B cell (primary cell): ENCODE measurements at regions not wholly inside any gene's neighbourhood (a gene's known extent, or its start where the extent isn't known, plus 50 kb on each side); places are given as distances from the start of the nearest gene placed in this dataset.

Experiments used
- ATAC-seq: fragments of 200-7000 bp; cut with Tn5 transposase; one replicate; pipeline ENCODE4 v1.10.0; 2021; ENCODE audit warnings: low read depth, mild to moderate bottlenecking, moderate number of reproducible peaks, moderate library complexity
- CTCF ChIA-PET: fragments of 350-600 bp; sonication (Branson Sonifier 250); formaldehyde crosslinking; loops from one replicate; lab custom pipeline; 2021; ENCODE audit warnings: antibody characterized with exemption, inconsistent platforms; lab: Charles Lee
- POLR2A ChIA-PET: fragments of 350-600 bp; sonication (Branson Sonifier 250); formaldehyde crosslinking; loops from one replicate; lab custom pipeline; 2021; ENCODE audit warnings: antibody characterized with exemption; lab: Charles Lee
- DNase-seq: peaks from one replicate; pipeline ENCODE4 v3.0.0; 2013
- H2AFZ ChIP-seq: 2 replicates; pipeline ENCODE4 v1.6.1; 2012; ENCODE audit warnings: mild to moderate bottlenecking, low read depth, low read length; ENCODE audit not compliant: insufficient read depth, poor library complexity, severe bottlenecking
- H3K27ac ChIP-seq, 2 donors: 1 replicate in 1 of 2; 2 replicates in 1 of 2; pipeline ENCODE4 v1.5.1; 2012 to 2013; ENCODE audit warnings: low read length in 2 of 2, mild to moderate bottlenecking in 2 of 2, moderate library complexity in 1 of 2
- H3K27me3 ChIP-seq, 4 experiments: fragments of 200-600 bp in 1 of 4; sonication (generic) in 1 of 4; replicated peaks in 1 of 4; 1 replicate in 2 of 4; 2 replicates in 2 of 4; pipeline versions ENCODE4 v1.6.1 to v1.7.0; 2013 to 2016; ENCODE audit warnings: low read length in 3 of 4, mild to moderate bottlenecking in 2 of 4, mixed read lengths in 1 of 4, moderate library complexity in 1 of 4; ENCODE audit not compliant: insufficient read depth in 4 of 4, control insufficient read depth in 3 of 4; ENCODE audit errors: control extremely low read depth in 1 of 4
- H3K36me3 ChIP-seq, 2 experiments: replicated peaks in 1 of 2; 1 replicate in 1 of 2; 2 replicates in 1 of 2; pipeline versions ENCODE4 v1.6.1 to v1.7.1; 2013; ENCODE audit warnings: low read length in 1 of 2; ENCODE audit not compliant: insufficient read depth in 2 of 2, control insufficient read depth in 1 of 2; ENCODE audit errors: control extremely low read depth in 1 of 2, extremely low read depth in 1 of 2
- H3K4me1 ChIP-seq, 2 donors: fragments of 200-600 bp in 1 of 2; sonication (generic) in 1 of 2; 1 replicate in 1 of 2; 2 replicates in 1 of 2; pipeline versions ENCODE4 v1.5.1 to v1.6.1; 2013 to 2017; ENCODE audit warnings: low read length in 2 of 2; ENCODE audit not compliant: control insufficient read depth in 2 of 2, insufficient read depth in 2 of 2
- H3K4me2 ChIP-seq: replicated peaks from 2 replicates; pipeline ENCODE3; 2012; ENCODE audit warnings: mild to moderate bottlenecking, low read depth, low read length; ENCODE audit not compliant: poor library complexity, severe bottlenecking
- H3K4me3 ChIP-seq, 5 experiments: fragments of 200-600 bp in 1 of 5; sonication (generic) in 1 of 5; 1 replicate in 3 of 5; 2 replicates in 2 of 5; pipeline versions ENCODE4 v1.5.1 to v1.7.0; 2011 to 2016; ENCODE audit warnings: low read length in 4 of 5, mild to moderate bottlenecking in 4 of 5, low read depth in 2 of 5, control low read depth in 1 of 5, moderate library complexity in 1 of 5; ENCODE audit not compliant: insufficient read depth in 1 of 5; ENCODE audit errors: control extremely low read depth in 1 of 5, extremely low read depth in 1 of 5
- H3K79me2 ChIP-seq: fragments of 200-600 bp; sonication (generic); one replicate; pipeline ENCODE4 v1.6.0; 2016; ENCODE audit warnings: low read length; ENCODE audit not compliant: control insufficient read depth, insufficient read depth
- H3K9ac ChIP-seq: fragments of 200-600 bp; sonication (generic); 2 replicates; pipeline ENCODE4 v1.6.1; 2017; ENCODE audit warnings: mild to moderate bottlenecking, low read length, moderate library complexity
- H3K9me3 ChIP-seq, 3 donors: one replicate each; pipeline versions ENCODE4 v1.6.1 to v1.7.1; 2013; ENCODE audit warnings: low read length in 2 of 3; ENCODE audit not compliant: control insufficient read depth in 2 of 3, insufficient read depth in 1 of 3; ENCODE audit errors: control extremely low read depth in 1 of 3
- H4K20me1 ChIP-seq: 2 replicates; pipeline ENCODE4 v1.6.0; 2012; ENCODE audit warnings: mild to moderate bottlenecking, low read length; ENCODE audit not compliant: insufficient read depth, control insufficient read depth, poor library complexity, severe bottlenecking
- H3K27ac Mint-ChIP-seq: one replicate; pipeline ENCODE4 v1.8.0; 2021; ENCODE audit warnings: mixed read lengths
- H3K27me3 Mint-ChIP-seq: one replicate; pipeline ENCODE4 v1.8.0; 2021; ENCODE audit warnings: mixed read lengths
- H3K4me1 Mint-ChIP-seq: one replicate; pipeline ENCODE4 v1.8.0; 2021; ENCODE audit warnings: mixed read lengths
- H3K4me3 Mint-ChIP-seq: one replicate; pipeline ENCODE4 v1.8.0; 2021; ENCODE audit warnings: mixed read lengths
- H3K9me3 Mint-ChIP-seq: one replicate; pipeline ENCODE4 v1.8.0; 2022; ENCODE audit warnings: mixed read lengths; ENCODE audit not compliant: insufficient read depth
- CTCF ChIP-seq: fragments of 200-600 bp; IDR thresholded peaks from one replicate; pipeline ENCODE4 v1.8.0; 2022; ENCODE audit warnings: antibody characterized with exemption, mild to moderate bottlenecking
- EZH2 ChIP-seq: IDR thresholded peaks from 2 replicates; pipeline ENCODE4 v1.6.1; 2012; ENCODE audit warnings: borderline replicate concordance, low read depth, mild to moderate bottlenecking, moderate library complexity, low read length; ENCODE audit not compliant: insufficient read depth, poor library complexity, severe bottlenecking
- WGBS: methylation state at CpG from one replicate; pipeline ENCODE4 v1.1.5; 2013; ENCODE audit warnings: missing lambda C conversion rate; ENCODE audit not compliant: insufficient coverage; 5-methylcytosine and 5-hydroxymethylcytosine counted together
- intact Hi-C: fragments of 100-400 bp; cut with micrococcal nuclease; formaldehyde crosslinking; loops from one replicate; pipeline ENCODE4 v1.10.0; 2022

GRCh38 chr16:85205747-85206471 lies 93.6 kb upstream of the CIBAR2 start:
- Mint-ChIP-seq H3K27ac (no peak overlapping the region), H3K4me3 (no peak overlapping the region), H3K27me3 (peaks cover 8% of the 10 kb centered on the region), H3K9me3 (no peaks in the 10 kb centered on the region), H3K4me1 (no peaks in the 10 kb centered on the region)
- H3K4me2 ChIP-seq: no peak overlapping the region
- no peak overlapping the region for H3K4me3 ChIP-seq
- H3K27me3 ChIP-seq: no peaks in the 10 kb centered on the region
- no peaks in the 10 kb centered on the region for H3K79me2 ChIP-seq
- no peak overlapping the region for H3K9ac ChIP-seq
- H2AFZ ChIP-seq: no peak overlapping the region
- ChIA-PET POLR2A (no interaction called here), CTCF (interaction anchor here (0.7 kb wide), 1 partner anchor 791 kb away, joined by 7 read pairs; no protein-coding TSS in a partner anchor)
- H4K20me1 ChIP-seq: no peaks in the 10 kb centered on the region
- H3K36me3 ChIP-seq: no peaks in the 10 kb centered on the region
- no peak overlapping the region for H3K27ac ChIP-seq
- H3K9me3 ChIP-seq: peaks cover 0 to 22% (median 0%) of the 10 kb centered on the region in 3 donors
- ATAC-seq (no peak), DNase-seq (no peak)
- no peaks in the 10 kb centered on the region for H3K4me1 ChIP-seq
- intact Hi-C loops: no loop called here
- WGBS: 90% methylated on average over 22 of the region's 23 CpGs
- TF ChIP-seq CTCF: no peak
- TF ChIP-seq EZH2: no peak

- H3K4me2 ChIP-seq: no peak overlapping the region
- no peak overlapping the region for H2AFZ ChIP-seq
- ChIA-PET CTCF (no interaction called here), POLR2A (no interaction called here)
- intact Hi-C loops: no loop called here
- no peaks in the 10 kb centered on the region for H3K4me1 ChIP-seq
- no peaks in the 10 kb centered on the region for H3K79me2 ChIP-seq
- WGBS: 69% methylated on average over 21 of the region's 31 CpGs
- no peak overlapping the region for H3K4me3 ChIP-seq
- Mint-ChIP-seq H3K27ac (no peak overlapping the region), H3K27me3 (peaks cover 8% of the 10 kb centered on the region), H3K9me3 (no peaks in the 10 kb centered on the region), H3K4me3 (no peak overlapping the region), H3K4me1 (no peaks in the 10 kb centered on the region)
- peaks cover 0 to 22% (median 0%) of the 10 kb centered on the region in 3 donors for H3K9me3 ChIP-seq
- DNase-seq (no peak), ATAC-seq (no peak)
- no peaks in the 10 kb centered on the region for H4K20me1 ChIP-seq
- TF ChIP-seq CTCF: no peak
- TF ChIP-seq EZH2: no peak
- H3K27ac ChIP-seq: no peak overlapping the region
- H3K36me3 ChIP-seq: no peaks in the 10 kb centered on the region
- no peak overlapping the region for H3K9ac ChIP-seq
- no peaks in the 10 kb centered on the region for H3K27me3 ChIP-seq
These were observed 94.4 kb upstream of the CIBAR2 start for GRCh38 chr16:85206472-85207356.
